Panc1 (cell line): ENCODE measurements at regions not wholly inside any gene's neighbourhood (a gene's known extent, or its start where the extent isn't known, plus 50 kb on each side); places are given as distances from the start of the nearest gene placed in this dataset.

Experiments used
- ATAC-seq: fragments of 200-7000 bp; cut with Tn5 transposase; 2 replicates; pipeline ENCODE4 v1.9.1; 2020; ENCODE audit warnings: mild to moderate bottlenecking, moderate library complexity
- BruUV-seq: library from RNA; stranded (reverse); fragments of 400-500 nt; replicated peaks from 2 replicates; lab custom pipeline; 2021; lab: Mats Ljungman, UMichigan
- CTCF ChIA-PET: fragments of 300-600 bp; sonication (Branson Sonifier 250); formaldehyde crosslinking; loops from one replicate; lab custom pipeline; 2022; ENCODE audit warnings: antibody characterized with exemption; lab: Charles Lee
- POLR2A ChIA-PET: fragments of 300-600 bp; sonication (Branson Sonifier 250); formaldehyde crosslinking; loops from one replicate; lab custom pipeline; 2022; ENCODE audit warnings: antibody characterized with exemption; lab: Charles Lee
- DNase-seq: peaks from one replicate; pipeline ENCODE4 v3.0.0-alpha.2; 2010; ENCODE audit warnings: low read depth, low spot score
- H3K27ac ChIP-seq: 2 replicates; pipeline ENCODE4 v1.5.1; 2011; ENCODE audit warnings: mild to moderate bottlenecking, low read length, inconsistent platforms
- H3K27me3 ChIP-seq: fragments of 200-500 bp; sonication (Bioruptor generic); 2 replicates; pipeline ENCODE4 v1.6.0; 2014; ENCODE audit warnings: low read length, inconsistent platforms; ENCODE audit not compliant: control insufficient read depth, insufficient read depth
- H3K36me3 ChIP-seq: fragments of 200-500 bp; sonication (Bioruptor generic); 2 replicates; pipeline ENCODE4 v1.5.1; 2014; ENCODE audit warnings: inconsistent platforms, mild to moderate bottlenecking, low read length, moderate library complexity; ENCODE audit not compliant: control insufficient read depth, insufficient read depth
- H3K4me1 ChIP-seq: 2 replicates; pipeline ENCODE4 v1.5.1; 2011; ENCODE audit warnings: inconsistent platforms, mild to moderate bottlenecking, low read length, moderate library complexity; ENCODE audit not compliant: control insufficient read depth, insufficient read depth
- H3K4me3 ChIP-seq, 2 experiments: 2 replicates each; pipeline ENCODE4 v1.5.1; 2011 to 2012; ENCODE audit warnings: low read depth in 2 of 2, low read length in 2 of 2, mild to moderate bottlenecking in 2 of 2, inconsistent platforms in 1 of 2, moderate library complexity in 1 of 2
- H3K9me3 ChIP-seq: fragments of 200-500 bp; sonication (Bioruptor generic); 2 replicates; pipeline ENCODE4 v1.5.1; 2014; ENCODE audit warnings: low read depth, mild to moderate bottlenecking, inconsistent platforms, low read length, moderate library complexity; ENCODE audit not compliant: control insufficient read depth, insufficient read depth
- POLR2AphosphoS5 ChIP-seq: IDR thresholded peaks from 2 replicates; pipeline ENCODE4 v1.6.1; 2012; ENCODE audit warnings: mild to moderate bottlenecking, low read depth, low read length, moderate library complexity
- SIN3A ChIP-seq: IDR thresholded peaks from 2 replicates; pipeline ENCODE4 v1.6.1; 2012; ENCODE audit warnings: low read depth, mild to moderate bottlenecking, low read length, moderate library complexity, borderline replicate concordance; ENCODE audit not compliant: insufficient read depth
- TCF7L2 ChIP-seq: IDR thresholded peaks from 2 replicates; pipeline ENCODE4 v1.6.1; 2011; ENCODE audit warnings: mild to moderate bottlenecking, low read depth, low read length, inconsistent platforms
- in situ Hi-C: cut with HindIII; loops from 2 replicates; pipeline ENCODE4 v1.10.0; 2016; ENCODE audit warnings: low sequenced_read_pairs, low pct_unique_long_range_greater_than_20kb
- intact Hi-C: fragments of 100-400 bp; cut with micrococcal nuclease; formaldehyde crosslinking; loops from one replicate; pipeline ENCODE4 v1.10.0; 2022; ENCODE audit not compliant: unreplicated experiment
- TF ChIP-seq, protein P1 (sequence below): fragments of 450-650 bp; IDR thresholded peaks from 2 replicates; pipeline ENCODE4 v1.5.1; 2017; ENCODE audit warnings: mild to moderate bottlenecking
- TF ChIP-seq, protein P2 (sequence below), 2 experiments: IDR thresholded peaks; 2 replicates each; pipeline ENCODE4 v1.6.1; 2011 to 2012; ENCODE audit warnings: low read depth in 2 of 2, control low read depth in 1 of 2, low read length in 1 of 2, mild to moderate bottlenecking in 1 of 2, moderate library complexity in 1 of 2; ENCODE audit not compliant: insufficient read depth in 1 of 2

DNA sequence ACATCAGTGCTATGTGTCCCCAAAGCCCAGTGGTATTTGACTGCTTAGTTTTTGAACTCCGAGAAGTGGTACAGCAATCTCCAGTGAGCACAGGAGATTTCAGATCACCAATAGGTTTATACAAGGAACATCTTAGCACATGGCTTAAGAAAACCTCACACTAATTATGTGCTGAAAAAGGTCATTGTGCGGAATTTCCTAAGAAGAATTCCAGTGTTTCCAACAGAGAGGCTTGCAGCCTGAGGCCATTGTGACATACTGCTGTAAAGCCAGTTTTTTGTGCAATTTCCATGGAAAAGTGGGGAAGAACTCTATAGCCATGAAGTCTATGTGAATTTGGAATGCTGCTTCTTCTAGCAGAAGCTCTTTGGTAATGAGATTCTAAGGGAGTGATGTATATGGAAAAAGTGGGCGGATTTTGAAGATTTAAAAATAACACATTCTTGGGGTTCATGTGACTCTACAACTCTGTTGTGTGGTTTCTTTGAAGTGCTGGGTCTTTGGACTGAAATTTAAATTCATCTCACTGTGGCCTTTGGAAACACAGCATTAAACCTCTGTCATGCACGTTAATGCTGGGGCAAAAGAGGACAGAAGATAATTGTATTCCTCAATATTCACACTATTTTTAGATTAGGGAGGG, 110.5 kb upstream of the CD180 start:
- H3K27me3 ChIP-seq: no peaks in the 10 kb centered on the region
- BruUV-seq: no TSS peak
- no peak for TF ChIP-seq POLR2AphosphoS5
- TF ChIP-seq, protein P1, sequence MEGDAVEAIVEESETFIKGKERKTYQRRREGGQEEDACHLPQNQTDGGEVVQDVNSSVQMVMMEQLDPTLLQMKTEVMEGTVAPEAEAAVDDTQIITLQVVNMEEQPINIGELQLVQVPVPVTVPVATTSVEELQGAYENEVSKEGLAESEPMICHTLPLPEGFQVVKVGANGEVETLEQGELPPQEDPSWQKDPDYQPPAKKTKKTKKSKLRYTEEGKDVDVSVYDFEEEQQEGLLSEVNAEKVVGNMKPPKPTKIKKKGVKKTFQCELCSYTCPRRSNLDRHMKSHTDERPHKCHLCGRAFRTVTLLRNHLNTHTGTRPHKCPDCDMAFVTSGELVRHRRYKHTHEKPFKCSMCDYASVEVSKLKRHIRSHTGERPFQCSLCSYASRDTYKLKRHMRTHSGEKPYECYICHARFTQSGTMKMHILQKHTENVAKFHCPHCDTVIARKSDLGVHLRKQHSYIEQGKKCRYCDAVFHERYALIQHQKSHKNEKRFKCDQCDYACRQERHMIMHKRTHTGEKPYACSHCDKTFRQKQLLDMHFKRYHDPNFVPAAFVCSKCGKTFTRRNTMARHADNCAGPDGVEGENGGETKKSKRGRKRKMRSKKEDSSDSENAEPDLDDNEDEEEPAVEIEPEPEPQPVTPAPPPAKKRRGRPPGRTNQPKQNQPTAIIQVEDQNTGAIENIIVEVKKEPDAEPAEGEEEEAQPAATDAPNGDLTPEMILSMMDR: no peak
- no peak for TF ChIP-seq TCF7L2
- TF ChIP-seq SIN3A: no peak
- no peak overlapping the region for H3K4me3 ChIP-seq
- H3K36me3 ChIP-seq: no peaks in the 10 kb centered on the region
- intact Hi-C loops (no loop called here), in situ Hi-C loops (no loop called here)
- CTCF ChIA-PET: no interaction called here
- H3K4me1 ChIP-seq: no peaks in the 10 kb centered on the region
- no peaks in the 10 kb centered on the region for H3K9me3 ChIP-seq
- POLR2A ChIA-PET: no interaction called here
- DNase-seq (no peak), ATAC-seq (no peak)
- H3K27ac ChIP-seq: no peak overlapping the region

DNA sequence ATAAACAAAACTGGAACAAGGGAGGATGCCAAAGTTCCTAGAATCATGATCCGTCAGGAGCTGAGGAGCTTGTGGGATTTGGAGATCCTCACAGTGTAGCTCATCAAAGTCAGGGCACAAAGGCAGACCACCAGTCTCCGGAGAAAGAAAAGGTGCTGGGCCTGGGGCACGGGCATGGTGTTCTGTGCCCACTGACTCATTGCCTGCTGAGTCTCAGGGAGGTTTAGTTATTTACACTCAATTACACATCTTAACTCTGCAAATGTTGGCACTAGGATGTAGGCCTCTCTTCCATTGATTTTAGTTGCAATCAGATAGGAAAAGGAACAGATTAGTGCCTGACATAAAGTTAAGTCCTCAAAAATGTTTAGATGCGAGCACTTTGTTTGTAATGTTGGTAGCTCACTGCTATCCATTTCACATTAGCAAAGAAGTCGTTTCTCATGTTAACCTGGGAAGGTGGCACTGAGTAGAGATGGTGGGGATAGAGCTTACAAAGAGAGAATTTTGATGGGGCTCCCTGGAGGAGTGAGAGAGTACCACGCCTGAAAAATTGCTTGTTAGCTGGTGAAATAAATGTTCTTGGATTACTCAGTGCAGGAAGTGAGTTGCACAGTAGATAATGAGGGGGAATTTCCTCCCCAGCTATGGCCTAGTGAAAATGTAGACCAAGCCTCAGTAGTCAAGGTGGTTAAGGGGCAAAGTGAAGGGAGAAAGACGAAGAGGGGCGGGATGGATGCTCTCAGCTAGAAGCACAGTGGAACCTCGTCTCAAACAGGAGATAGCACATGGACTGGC, 109.5 kb upstream of the CD180 start:
- TF ChIP-seq, protein P1: no peak
- TF ChIP-seq SIN3A (no peak), POLR2AphosphoS5 (no peak), TCF7L2 (no peak)
- TF ChIP-seq, protein P2, sequence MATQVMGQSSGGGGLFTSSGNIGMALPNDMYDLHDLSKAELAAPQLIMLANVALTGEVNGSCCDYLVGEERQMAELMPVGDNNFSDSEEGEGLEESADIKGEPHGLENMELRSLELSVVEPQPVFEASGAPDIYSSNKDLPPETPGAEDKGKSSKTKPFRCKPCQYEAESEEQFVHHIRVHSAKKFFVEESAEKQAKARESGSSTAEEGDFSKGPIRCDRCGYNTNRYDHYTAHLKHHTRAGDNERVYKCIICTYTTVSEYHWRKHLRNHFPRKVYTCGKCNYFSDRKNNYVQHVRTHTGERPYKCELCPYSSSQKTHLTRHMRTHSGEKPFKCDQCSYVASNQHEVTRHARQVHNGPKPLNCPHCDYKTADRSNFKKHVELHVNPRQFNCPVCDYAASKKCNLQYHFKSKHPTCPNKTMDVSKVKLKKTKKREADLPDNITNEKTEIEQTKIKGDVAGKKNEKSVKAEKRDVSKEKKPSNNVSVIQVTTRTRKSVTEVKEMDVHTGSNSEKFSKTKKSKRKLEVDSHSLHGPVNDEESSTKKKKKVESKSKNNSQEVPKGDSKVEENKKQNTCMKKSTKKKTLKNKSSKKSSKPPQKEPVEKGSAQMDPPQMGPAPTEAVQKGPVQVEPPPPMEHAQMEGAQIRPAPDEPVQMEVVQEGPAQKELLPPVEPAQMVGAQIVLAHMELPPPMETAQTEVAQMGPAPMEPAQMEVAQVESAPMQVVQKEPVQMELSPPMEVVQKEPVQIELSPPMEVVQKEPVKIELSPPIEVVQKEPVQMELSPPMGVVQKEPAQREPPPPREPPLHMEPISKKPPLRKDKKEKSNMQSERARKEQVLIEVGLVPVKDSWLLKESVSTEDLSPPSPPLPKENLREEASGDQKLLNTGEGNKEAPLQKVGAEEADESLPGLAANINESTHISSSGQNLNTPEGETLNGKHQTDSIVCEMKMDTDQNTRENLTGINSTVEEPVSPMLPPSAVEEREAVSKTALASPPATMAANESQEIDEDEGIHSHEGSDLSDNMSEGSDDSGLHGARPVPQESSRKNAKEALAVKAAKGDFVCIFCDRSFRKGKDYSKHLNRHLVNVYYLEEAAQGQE (IDR thresholded peaks at IDR 0.05; ENCODE audit: insufficient read depth in 1 of 2, low read depth in 2 of 2, low read length in 1 of 2): no peak
- ChIA-PET POLR2A (interaction anchor here (0.8 kb wide), 1 partner anchor 22 kb away, joined by 4 read pairs; no protein-coding TSS in a partner anchor), CTCF (no interaction called here)
- Histone ChIP-seq H3K4me1 (peaks cover 2% of the 10 kb centered on the region), H3K36me3 (no peaks in the 10 kb centered on the region), H3K4me3 (no peak overlapping the region), H3K27ac (no peak overlapping the region), H3K27me3 (no peaks in the 10 kb centered on the region), H3K9me3 (no peaks in the 10 kb centered on the region)
- no TSS peak for BruUV-seq
- in situ Hi-C loops: no loop called here
- intact Hi-C loops: no loop called here
- no peak for DNase-seq
- ATAC-seq: no peak
